Adrenal gland (tissue), 9 donors: ENCODE measurements at regions not wholly inside any gene's neighbourhood (a gene's known extent, or its start where the extent isn't known, plus 50 kb on each side); places are given as distances from the start of the nearest gene placed in this dataset.
A peak's percentile ranks its signal among the peaks of the same experiment; 100 is the strongest.

Experiments used
- DNase-seq, 7 donors: peaks; one replicate each; pipeline ENCODE4 v3.0.0-alpha.2; 2019 to 2020
- H3K27ac ChIP-seq, 5 donors: fragments of 200-600 bp; sonication (generic) in 4 of 5; 1 replicate in 3 of 5; 2 replicates in 2 of 5; pipeline versions ENCODE4 v1.5.1 to v1.8.0; 2016 to 2020; ENCODE audit warnings: mild to moderate bottlenecking in 1 of 5
- H3K27me3 ChIP-seq: fragments of 200-600 bp; 2 replicates; pipeline ENCODE4 v1.8.0; 2021
- H3K36me3 ChIP-seq, 2 donors: fragments of 200-600 bp; replicated peaks in 1 of 2; 1 replicate in 1 of 2; 2 replicates in 1 of 2; pipeline versions ENCODE4 v1.5.1 to v1.8.0; 2018 to 2022
- H3K4me1 ChIP-seq, 2 donors: fragments of 200-600 bp; replicated peaks in 1 of 2; 1 replicate in 1 of 2; 2 replicates in 1 of 2; pipeline versions ENCODE4 v1.5.1 to v1.8.0; 2018 to 2021
- H3K4me3 ChIP-seq, 4 donors: fragments of 200-600 bp; sonication (generic) in 3 of 4; one replicate each; pipeline ENCODE4 v1.5.1; 2016 to 2018
- H3K9me3 ChIP-seq, 3 donors: fragments of 200-600 bp; sonication (generic) in 1 of 3; replicated peaks in 1 of 3; 1 replicate in 2 of 3; 2 replicates in 1 of 3; pipeline versions ENCODE4 v1.5.1 to v1.8.0; 2016 to 2021
- POLR2A ChIP-seq, 2 donors: fragments of 450-650 bp; IDR thresholded peaks; one replicate each; pipeline ENCODE4 v1.6.1; 2017; ENCODE audit warnings: antibody characterized with exemption in 2 of 2, mild to moderate bottlenecking in 2 of 2, moderate library complexity in 1 of 2
- WGBS, 4 donors: extraction: QIAGEN DNeasy Blood & Tissue Kit in 2 of 4; methylation state at CpG; one replicate each; pipeline versions ENCODE4 v1.1.5 to v1.1.7; 2013 to 2017; 5-methylcytosine and 5-hydroxymethylcytosine counted together
- intact Hi-C, 2 donors: fragments of 100-400 bp; cut with DNase I; formaldehyde crosslinking; loops; one replicate each; pipeline versions ENCODE4 v1.14.1 to v1.15.0; 2022 to 2023
- TF ChIP-seq, protein P1 (sequence below), 6 experiments: fragments of 450-650 bp in 4 of 6; fragments of 200-600 bp in 2 of 6; sonication (generic) in 1 of 6; IDR thresholded peaks; 1 replicate in 5 of 6; 2 replicates in 1 of 6; pipeline versions ENCODE4 v1.5.1 to v1.8.0; 2016 to 2021; ENCODE audit warnings: antibody characterized with exemption in 6 of 6, mild to moderate bottlenecking in 2 of 6, moderate library complexity in 1 of 6
- donor health status: healthy with polysubstance abuse.
- donor health status: Bipolar disorder and iron deficiency.
- donor health status: DM: yes; HTN: yes; CAD: no.
- donor health status: DM: no; HTN: no; CAD: no.
- donor health status: DM: no; HTN: no; CAD: no.

DNA sequence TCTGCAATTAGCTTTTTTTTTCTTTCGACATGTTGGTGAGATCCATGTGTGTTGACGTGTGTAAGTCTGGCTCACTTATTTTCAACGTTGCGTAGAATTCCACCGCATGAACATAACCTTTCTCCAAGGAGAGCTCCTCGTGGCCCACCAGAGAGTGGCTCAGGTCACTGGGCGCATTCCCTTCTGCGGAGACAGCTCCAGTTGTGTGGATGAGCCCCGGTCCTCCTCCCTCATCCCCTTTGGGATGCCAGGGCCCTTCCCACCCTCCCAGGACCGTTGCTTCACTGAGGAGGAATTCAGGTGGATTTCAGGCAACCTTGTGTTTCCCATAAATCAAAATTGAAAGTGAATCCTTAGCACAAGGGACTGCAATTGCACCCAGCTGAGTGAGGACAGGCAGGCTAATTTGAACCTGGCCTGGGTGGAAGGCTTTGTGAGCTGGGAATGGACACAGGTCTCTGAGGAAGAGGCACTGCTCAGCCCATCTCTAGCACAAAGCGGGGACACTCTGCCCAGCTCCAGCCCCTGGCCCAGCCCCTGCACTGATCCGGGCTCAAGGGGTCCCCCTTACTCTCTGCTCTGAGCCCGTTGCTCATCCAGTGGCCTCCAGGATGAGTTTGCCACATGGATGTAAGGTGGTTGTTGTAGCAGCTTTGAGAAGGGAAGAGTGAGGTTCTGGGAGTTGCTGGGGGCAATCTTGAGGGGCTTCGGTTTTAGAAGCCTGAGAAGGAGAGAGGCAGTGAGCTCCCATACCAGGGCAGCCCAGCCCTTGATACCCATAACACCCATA is 57.8 kb upstream of the HAAO start:
- Histone ChIP-seq H3K27ac (no peak overlapping the region), H3K4me3 (no peak overlapping the region), H3K9me3 (no peaks in the 10 kb centered on the region), H3K36me3 (no peaks in the 10 kb centered on the region), H3K4me1 (no peaks in the 10 kb centered on the region), H3K27me3 (no peaks in the 10 kb centered on the region)
- WGBS, 4 donors: 85 to 94% (median 89%) methylated on average over 13 to 14 of the region's 14 CpGs
- DNase-seq: no peak
- no peak for TF ChIP-seq POLR2A (IDR thresholded peaks at IDR 0.05)
- TF ChIP-seq, protein P1, sequence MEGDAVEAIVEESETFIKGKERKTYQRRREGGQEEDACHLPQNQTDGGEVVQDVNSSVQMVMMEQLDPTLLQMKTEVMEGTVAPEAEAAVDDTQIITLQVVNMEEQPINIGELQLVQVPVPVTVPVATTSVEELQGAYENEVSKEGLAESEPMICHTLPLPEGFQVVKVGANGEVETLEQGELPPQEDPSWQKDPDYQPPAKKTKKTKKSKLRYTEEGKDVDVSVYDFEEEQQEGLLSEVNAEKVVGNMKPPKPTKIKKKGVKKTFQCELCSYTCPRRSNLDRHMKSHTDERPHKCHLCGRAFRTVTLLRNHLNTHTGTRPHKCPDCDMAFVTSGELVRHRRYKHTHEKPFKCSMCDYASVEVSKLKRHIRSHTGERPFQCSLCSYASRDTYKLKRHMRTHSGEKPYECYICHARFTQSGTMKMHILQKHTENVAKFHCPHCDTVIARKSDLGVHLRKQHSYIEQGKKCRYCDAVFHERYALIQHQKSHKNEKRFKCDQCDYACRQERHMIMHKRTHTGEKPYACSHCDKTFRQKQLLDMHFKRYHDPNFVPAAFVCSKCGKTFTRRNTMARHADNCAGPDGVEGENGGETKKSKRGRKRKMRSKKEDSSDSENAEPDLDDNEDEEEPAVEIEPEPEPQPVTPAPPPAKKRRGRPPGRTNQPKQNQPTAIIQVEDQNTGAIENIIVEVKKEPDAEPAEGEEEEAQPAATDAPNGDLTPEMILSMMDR (IDR thresholded peaks at IDR 0.05): no peak
- intact Hi-C loops: no loop called here

DNA sequence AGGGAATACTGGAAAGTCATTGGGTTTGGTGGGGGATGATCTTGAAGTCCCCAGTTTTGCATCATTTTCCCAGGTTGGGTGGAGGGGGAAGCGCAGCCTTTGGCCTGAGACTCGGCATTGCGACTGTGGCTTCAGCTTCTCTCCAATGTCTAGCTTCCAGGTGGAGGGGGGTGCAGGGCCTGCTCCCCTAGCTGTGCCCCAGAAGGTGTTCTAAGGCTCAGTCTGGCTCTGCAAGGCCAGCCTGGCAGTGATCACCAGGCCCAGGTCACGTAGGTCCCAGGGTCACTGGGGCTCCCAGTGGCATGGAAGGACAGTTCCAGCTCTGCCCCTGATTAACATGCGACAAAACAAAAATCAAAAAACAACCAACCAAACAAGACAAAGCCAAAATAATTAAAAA is 56.9 kb upstream of the HAAO start:
- Histone ChIP-seq H3K27ac (no peak overlapping the region), H3K4me3 (no peak overlapping the region), H3K4me1 (no peaks in the 10 kb centered on the region), H3K27me3 (no peaks in the 10 kb centered on the region), H3K36me3 (no peaks in the 10 kb centered on the region), H3K9me3 (no peaks in the 10 kb centered on the region)
- 87 to 92% (median 90%) methylated on average over 2 to 5 of the region's 5 CpGs for WGBS, 4 donors
- no peak for DNase-seq
- intact Hi-C loops: no loop called here
- TF ChIP-seq, protein P1 (IDR thresholded peaks at IDR 0.05): no peak
- TF ChIP-seq POLR2A (IDR thresholded peaks at IDR 0.05): no peak

DNA sequence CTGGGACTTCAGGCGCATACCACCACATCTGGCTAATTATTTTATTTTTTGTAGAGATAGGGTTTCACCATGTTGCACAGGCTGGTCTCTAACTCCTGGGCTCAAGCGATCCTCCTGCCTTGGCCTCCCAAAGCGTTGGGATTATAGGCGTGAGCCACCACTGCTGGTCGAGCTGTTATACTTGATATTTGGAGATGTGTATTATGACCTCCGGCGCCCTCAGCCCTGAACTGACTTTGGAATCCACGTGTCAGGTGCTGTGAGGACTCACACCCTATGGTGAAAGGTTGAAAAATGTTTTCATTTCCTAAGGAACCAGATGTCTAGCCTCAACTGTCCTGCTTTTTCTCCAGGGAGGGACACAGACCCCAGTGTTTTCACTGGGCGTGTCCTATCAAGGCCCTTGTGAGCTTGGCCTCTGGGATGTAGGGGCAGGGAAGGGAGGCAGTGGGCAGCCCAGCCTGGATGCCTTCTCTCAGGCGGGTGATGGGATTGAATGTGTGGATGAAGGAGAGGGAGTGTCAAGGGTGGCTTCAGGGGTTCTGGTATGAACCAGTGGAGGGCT is 56.4 kb upstream of the HAAO start:
- intact Hi-C loops: no loop called here
- DNase-seq: peak in 1 of 7 donors; percentile 1
- no peak overlapping the region for H3K27ac ChIP-seq
- no peak overlapping the region for H3K4me3 ChIP-seq
- H3K4me1 ChIP-seq: no peaks in the 10 kb centered on the region
- H3K27me3 ChIP-seq: no peaks in the 10 kb centered on the region
- TF ChIP-seq, protein P1 (IDR thresholded peaks at IDR 0.05): no peak
- WGBS, 4 donors: 92 to 94% (median 93%) methylated on average over 10 of the region's 10 CpGs
- no peaks in the 10 kb centered on the region for H3K36me3 ChIP-seq
- H3K9me3 ChIP-seq: no peaks in the 10 kb centered on the region

DNA sequence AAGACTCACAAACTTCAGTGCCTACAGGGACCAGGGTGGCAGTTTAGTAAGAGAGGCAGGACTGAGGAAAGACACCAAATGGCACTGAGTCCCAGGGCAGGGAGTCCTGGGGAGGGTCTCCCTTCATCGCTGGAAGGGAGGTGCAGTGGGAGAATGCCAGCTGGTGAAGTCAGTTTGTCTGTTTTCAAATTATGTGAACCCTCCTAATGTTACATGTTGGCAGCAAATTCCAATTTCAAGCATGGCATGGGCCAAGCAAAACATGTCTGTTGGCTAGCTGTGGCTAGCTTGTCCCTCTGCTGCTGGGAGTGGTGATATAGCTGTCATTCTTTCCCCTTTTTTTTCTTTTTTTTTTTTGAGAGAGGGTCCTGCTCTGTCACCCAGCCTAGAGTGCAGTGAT is 55.9 kb upstream of the HAAO start:
- no peak overlapping the region for H3K27ac ChIP-seq
- WGBS, 4 donors: 80 to 100% (median 90%) methylated on average over 1 of the region's 1 CpG
- no peak for TF ChIP-seq POLR2A (IDR thresholded peaks at IDR 0.05)
- TF ChIP-seq, protein P1 (IDR thresholded peaks at IDR 0.05): no peak
- no peaks in the 10 kb centered on the region for H3K4me1 ChIP-seq
- no peak for DNase-seq
- intact Hi-C loops: no loop called here
- H3K9me3 ChIP-seq: no peaks in the 10 kb centered on the region
- no peak overlapping the region for H3K4me3 ChIP-seq
- no peaks in the 10 kb centered on the region for H3K27me3 ChIP-seq
- H3K36me3 ChIP-seq: no peaks in the 10 kb centered on the region
